GM23248 (cell line): ENCODE measurements at regions not wholly inside any gene's neighbourhood (a gene's known extent, or its start where the extent isn't known, plus 50 kb on each side); places are given as distances from the start of the nearest gene placed in this dataset.

Source experiments
- DNase-seq: peaks from one replicate; pipeline ENCODE4 v3.0.0-alpha.2; 2015
- H2AFZ ChIP-seq: fragments of 200-600 bp; sonication (generic); 2 replicates; pipeline ENCODE4 v1.6.1; 2016; ENCODE audit warnings: antibody characterized with exemption
- H3F3A ChIP-seq: fragments of 200-600 bp; sonication (generic); 2 replicates; pipeline ENCODE4 v1.6.1; 2016; ENCODE audit warnings: mild to moderate bottlenecking, antibody characterized with exemption, mixed run types; ENCODE audit not compliant: insufficient read depth
- H3K27ac ChIP-seq: fragments of 200-600 bp; sonication (generic); 2 replicates; pipeline ENCODE4 v1.5.1; 2016; ENCODE audit warnings: mild to moderate bottlenecking
- H3K27me3 ChIP-seq: fragments of 200-600 bp; sonication (generic); replicated peaks from 2 replicates; pipeline ENCODE4 v1.6.1; 2016; ENCODE audit warnings: mild to moderate bottlenecking; ENCODE audit not compliant: insufficient read depth
- H3K36me3 ChIP-seq: fragments of 200-600 bp; sonication (generic); 2 replicates; pipeline ENCODE4 v1.6.1; 2016; ENCODE audit warnings: low read depth, mild to moderate bottlenecking
- H3K4me1 ChIP-seq: fragments of 200-600 bp; sonication (generic); 2 replicates; pipeline ENCODE4 v1.6.1; 2016; ENCODE audit warnings: mild to moderate bottlenecking; ENCODE audit not compliant: insufficient read depth
- H3K4me2 ChIP-seq: fragments of 200-600 bp; sonication (generic); one replicate; pipeline ENCODE4 v1.6.1; 2016; ENCODE audit warnings: mild to moderate bottlenecking; ENCODE audit not compliant: unreplicated experiment
- H3K4me3 ChIP-seq: fragments of 200-600 bp; sonication (generic); 2 replicates; pipeline ENCODE4 v1.5.1; 2016; ENCODE audit warnings: mild to moderate bottlenecking
- H3K79me2 ChIP-seq: fragments of 200-600 bp; sonication (generic); 2 replicates; pipeline ENCODE4 v1.6.1; 2016; ENCODE audit warnings: mild to moderate bottlenecking; ENCODE audit not compliant: insufficient read depth
- H3K9ac ChIP-seq: fragments of 200-600 bp; sonication (generic); 2 replicates; pipeline ENCODE4 v1.6.1; 2016; ENCODE audit warnings: mild to moderate bottlenecking
- H3K9me2 ChIP-seq: fragments of 200-600 bp; sonication (generic); 2 replicates; pipeline ENCODE4 v1.6.1; 2016; ENCODE audit warnings: mixed run types, mild to moderate bottlenecking, moderate library complexity; ENCODE audit not compliant: insufficient read depth
- H3K9me3 ChIP-seq: fragments of 200-600 bp; sonication (generic); one replicate; pipeline ENCODE4 v1.6.1; 2017; ENCODE audit warnings: low read depth
- H4K20me1 ChIP-seq: fragments of 200-600 bp; sonication (generic); 2 replicates; pipeline ENCODE4 v1.6.0; 2016; ENCODE audit not compliant: insufficient read depth
- EZH2 ChIP-seq: fragments of 200-600 bp; sonication (generic); IDR thresholded peaks from 2 replicates; pipeline ENCODE4 v1.6.1; 2018; ENCODE audit warnings: antibody characterized with exemption, mild to moderate bottlenecking; ENCODE audit not compliant: insufficient read depth, poor library complexity, severe bottlenecking
- EZH2phosphoT487 ChIP-seq: fragments of 200-600 bp; sonication (generic); IDR thresholded peaks from 2 replicates; pipeline ENCODE4 v1.6.1; 2018; ENCODE audit warnings: antibody characterized with exemption, moderate library complexity, mild to moderate bottlenecking, low read depth; ENCODE audit not compliant: insufficient read depth
- WGBS, 2 experiments: methylation state at CpG; one replicate each; pipeline ENCODE4 v1.1.6; 2015 to 2017; ENCODE audit warnings: low lambda C conversion rate in 2 of 2, low coverage in 1 of 2; ENCODE audit errors: missing lambda C conversion rate in 2 of 2; 5-methylcytosine and 5-hydroxymethylcytosine counted together
- in situ Hi-C: fragments of 300-500 bp; cut with MboI; formaldehyde crosslinking; loops from 2 replicates; pipeline ENCODE4 v1.15.0; 2020

DNA sequence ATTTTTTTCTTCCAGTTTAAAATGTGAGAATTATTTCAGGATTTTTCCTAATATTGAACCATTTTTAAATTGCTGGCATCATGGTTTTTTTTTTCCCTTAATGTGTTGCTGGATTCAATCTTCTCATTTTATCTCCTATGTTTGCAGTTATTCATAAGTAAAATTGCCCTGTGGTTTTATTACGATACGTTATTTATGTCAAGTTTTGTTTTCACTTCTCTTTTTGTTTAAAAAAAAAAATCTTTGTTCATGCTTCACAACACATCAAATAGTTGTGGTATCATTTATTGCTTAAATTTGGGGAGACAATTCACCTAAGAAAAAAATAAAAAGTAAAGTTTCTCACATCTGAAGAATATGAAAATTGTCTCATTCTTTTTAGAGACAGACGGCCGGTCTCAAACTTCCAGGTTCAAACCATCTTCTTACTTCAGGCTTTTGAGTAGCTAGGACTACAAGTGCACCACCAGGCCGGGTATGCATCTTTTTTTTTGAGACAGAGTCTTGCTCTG is 239.3 kb upstream of the ID4 start:
- Histone ChIP-seq H4K20me1 (no peaks in the 10 kb centered on the region), H3K4me2 (no peak overlapping the region), H3K27me3 (no peaks in the 10 kb centered on the region), H2AFZ (no peak overlapping the region), H3K9me2 (no peaks in the 10 kb centered on the region), H3K9me3 (no peaks in the 10 kb centered on the region), H3K79me2 (no peaks in the 10 kb centered on the region), H3K27ac (no peak overlapping the region), H3K4me3 (no peak overlapping the region), H3F3A (no peaks in the 10 kb centered on the region), H3K4me1 (no peaks in the 10 kb centered on the region), H3K9ac (no peak overlapping the region), H3K36me3 (no peaks in the 10 kb centered on the region)
- WGBS, 2 experiments, result 87 to 88% methylated on average over 5 of the region's 5 CpGs
- TF ChIP-seq EZH2 (no peak), EZH2phosphoT487 (no peak)
- DNase-seq, result no peak
- in situ Hi-C loops, result no loop called here

DNA sequence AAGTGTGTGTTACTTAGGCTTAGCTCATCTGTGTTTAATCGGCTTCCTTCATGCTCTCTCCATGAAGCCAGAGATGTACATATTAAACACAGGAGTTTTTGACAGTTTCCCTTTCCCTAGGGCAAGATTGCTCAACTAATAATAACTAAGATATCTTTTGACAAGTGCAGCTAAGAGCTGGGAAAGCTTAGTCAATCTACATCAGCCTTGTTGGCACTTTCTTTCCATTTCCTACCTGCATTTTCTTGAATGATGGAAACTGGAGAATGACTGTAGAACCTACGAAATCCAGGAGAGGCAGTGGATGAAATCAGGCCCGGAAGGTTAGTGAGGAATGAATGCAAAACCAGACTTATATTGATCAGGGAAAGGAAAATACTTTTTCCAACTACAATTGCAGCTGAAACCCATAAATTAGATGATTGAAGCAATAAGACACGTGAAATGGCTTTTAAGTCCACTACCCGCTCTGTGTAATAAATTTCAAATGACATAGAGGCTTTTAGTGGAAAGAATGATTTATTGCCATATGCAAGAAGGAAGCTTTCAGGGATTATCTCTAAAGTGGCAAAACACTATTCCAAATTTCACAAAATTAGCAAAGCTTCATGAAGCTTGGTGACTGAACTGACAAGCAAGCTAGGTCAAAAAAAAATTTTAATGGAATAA is 237.2 kb upstream of the ID4 start:
- TF ChIP-seq EZH2, result no peak
- TF ChIP-seq EZH2phosphoT487, result no peak
- Histone ChIP-seq H3K79me2 (no peaks in the 10 kb centered on the region), H3K4me2 (no peak overlapping the region), H4K20me1 (no peaks in the 10 kb centered on the region), H3K36me3 (no peaks in the 10 kb centered on the region), H3K4me3 (no peak overlapping the region), H3K9me2 (no peaks in the 10 kb centered on the region), H3K4me1 (no peaks in the 10 kb centered on the region), H3K9me3 (no peaks in the 10 kb centered on the region), H2AFZ (no peak overlapping the region), H3K9ac (no peak overlapping the region), H3K27ac (no peak overlapping the region), H3F3A (no peaks in the 10 kb centered on the region), H3K27me3 (no peaks in the 10 kb centered on the region)
- in situ Hi-C loops, result no loop called here
- DNase-seq, result no peak
- 53 to 57% methylated on average over 5 of the region's 5 CpGs for WGBS, 2 experiments

DNA sequence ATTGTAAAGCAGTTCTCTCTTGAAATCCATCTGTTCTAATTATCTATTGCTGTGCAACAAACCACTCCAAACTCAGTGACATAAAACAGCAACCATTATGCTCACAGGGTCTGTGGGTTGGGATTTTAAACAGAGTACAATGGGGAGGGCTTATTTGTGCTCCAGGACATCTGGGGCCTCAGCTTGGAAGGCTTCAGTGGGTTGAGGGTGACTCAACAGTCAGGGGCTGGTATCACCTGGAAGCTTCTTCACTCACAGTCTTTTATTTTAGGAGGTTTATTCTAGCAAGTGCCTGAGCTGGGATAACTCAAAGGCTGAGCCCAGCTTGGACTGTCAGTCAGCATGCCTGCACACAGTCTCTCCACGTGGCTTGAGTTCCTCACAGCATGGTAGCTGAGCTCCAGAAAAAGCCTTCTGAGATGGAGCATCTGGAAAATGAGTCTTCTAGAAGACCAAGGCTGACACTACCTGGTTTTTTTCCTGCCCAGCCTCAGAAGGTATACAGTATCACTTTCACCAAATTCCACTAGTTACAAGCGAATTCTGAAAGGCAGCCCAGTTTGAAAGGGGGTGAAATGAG is 234.6 kb upstream of the ID4 start:
- Histone ChIP-seq H3K4me2 (no peak overlapping the region), H3K9me3 (no peaks in the 10 kb centered on the region), H3K79me2 (no peaks in the 10 kb centered on the region), H3K36me3 (no peaks in the 10 kb centered on the region), H3K4me1 (no peaks in the 10 kb centered on the region), H4K20me1 (no peaks in the 10 kb centered on the region), H3K27ac (no peak overlapping the region), H3K9me2 (no peaks in the 10 kb centered on the region), H3K9ac (no peak overlapping the region), H3K27me3 (no peaks in the 10 kb centered on the region), H3K4me3 (no peak overlapping the region), H2AFZ (no peak overlapping the region), H3F3A (no peaks in the 10 kb centered on the region)
- 39 to 58% methylated on average over 2 of the region's 2 CpGs for WGBS, 2 experiments
- in situ Hi-C loops, result no loop called here
- no peak for TF ChIP-seq EZH2phosphoT487
- TF ChIP-seq EZH2, result no peak
- DNase-seq, result no peak

DNA sequence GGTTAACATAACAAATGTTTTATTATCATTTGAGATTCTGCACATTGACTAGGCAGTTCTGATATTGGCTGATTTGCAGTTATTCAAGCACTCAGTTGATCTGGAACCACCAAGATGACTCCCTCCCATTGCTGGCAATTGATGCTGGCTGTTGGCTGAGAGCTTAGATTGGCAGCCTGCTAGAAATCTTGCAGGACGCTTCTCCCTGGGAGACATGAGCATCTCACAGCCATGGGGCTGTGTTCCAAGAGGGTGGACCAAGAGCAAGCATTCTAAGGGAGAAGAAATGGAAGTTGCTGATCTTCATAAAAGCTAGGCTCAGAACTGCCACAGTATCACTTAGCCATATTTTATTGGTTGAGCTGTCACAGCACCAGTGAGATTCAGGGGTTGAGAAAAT is 233.4 kb upstream of the ID4 start:
- Histone ChIP-seq H3K36me3 (no peaks in the 10 kb centered on the region), H3K27me3 (no peaks in the 10 kb centered on the region), H3K9ac (no peak overlapping the region), H2AFZ (no peak overlapping the region), H3K4me3 (no peak overlapping the region), H3F3A (no peaks in the 10 kb centered on the region), H3K79me2 (no peaks in the 10 kb centered on the region), H3K4me1 (no peaks in the 10 kb centered on the region), H3K9me2 (no peaks in the 10 kb centered on the region), H3K4me2 (no peak overlapping the region), H3K27ac (no peak overlapping the region), H3K9me3 (no peaks in the 10 kb centered on the region), H4K20me1 (no peaks in the 10 kb centered on the region)
- 50% methylated on average over 1 of the region's 1 CpG for WGBS, 2 experiments
- DNase-seq, result no peak
- in situ Hi-C loops, result no loop called here
- TF ChIP-seq EZH2, result no peak
- TF ChIP-seq EZH2phosphoT487, result no peak
